ENCODE measurements at regions not wholly inside any gene's neighbourhood (a gene's known extent, or its start where the extent isn't known, plus 50 kb on each side); places are given as distances from the start of the nearest gene placed in this dataset.
"Not testable (repeated sequence)": the region's sequence is repeated elsewhere in the genome, so short reads cannot be mapped to it uniquely, and the experiment has no call there.

GRCh38 chr10:27355918-27356573 is 115.4 kb upstream of the ACBD5 start:
- H3K36me3 ChIP-seq (ENCODE audit: control insufficient read depth in 2 of 2, insufficient read depth in 2 of 2, low read length in 1 of 2) = no peaks in the 10 kb centered on the region
- no peaks in the 10 kb centered on the region for H3K4me1 ChIP-seq (ENCODE audit: control insufficient read depth in 2 of 2, insufficient read depth in 2 of 2, low read length in 1 of 2)
- WGBS, 2 donors = 92 to 93% methylated on average over 7 of the region's 7 CpGs
- H3K27me3 ChIP-seq (ENCODE audit: control insufficient read depth in 1 of 2, insufficient read depth in 2 of 2, low read length in 2 of 2) = no peaks in the 10 kb centered on the region
- no peak overlapping the region for H3K27ac ChIP-seq (ENCODE audit: low read depth in 2 of 2, low read length in 1 of 2)
- no peaks in the 10 kb centered on the region for H3K9me3 ChIP-seq (ENCODE audit: control insufficient read depth in 2 of 2, insufficient read depth in 1 of 2, low read depth in 1 of 2, low read length in 1 of 2)
- no peak overlapping the region for H3K4me3 ChIP-seq (ENCODE audit: low read depth in 1 of 2, low read length in 2 of 2)

GRCh38 chr10:27354643-27355270 is 114.2 kb upstream of the ACBD5 start:
- H3K4me3 ChIP-seq (ENCODE audit: low read depth in 1 of 2, low read length in 2 of 2); H3K27me3 ChIP-seq (ENCODE audit: control insufficient read depth in 1 of 2, insufficient read depth in 2 of 2, low read length in 2 of 2); H3K4me1 ChIP-seq (ENCODE audit: control insufficient read depth in 2 of 2, insufficient read depth in 2 of 2, low read length in 1 of 2); H3K27ac ChIP-seq (ENCODE audit: low read depth in 2 of 2, low read length in 1 of 2); H3K9me3 ChIP-seq (ENCODE audit: control insufficient read depth in 2 of 2, insufficient read depth in 1 of 2, low read depth in 1 of 2, low read length in 1 of 2); H3K36me3 ChIP-seq (ENCODE audit: control insufficient read depth in 2 of 2, insufficient read depth in 2 of 2, low read length in 1 of 2): not testable (repeated sequence)
- WGBS, 2 donors = 37 to 52% methylated on average over 11 of the region's 11 CpGs

- H3K27ac ChIP-seq (ENCODE audit: low read depth in 2 of 2, low read length in 1 of 2); H3K27me3 ChIP-seq (ENCODE audit: control insufficient read depth in 1 of 2, insufficient read depth in 2 of 2, low read length in 2 of 2); H3K36me3 ChIP-seq (ENCODE audit: control insufficient read depth in 2 of 2, insufficient read depth in 2 of 2, low read length in 1 of 2); H3K4me3 ChIP-seq (ENCODE audit: low read depth in 1 of 2, low read length in 2 of 2); H3K9me3 ChIP-seq (ENCODE audit: control insufficient read depth in 2 of 2, insufficient read depth in 1 of 2, low read depth in 1 of 2, low read length in 1 of 2); H3K4me1 ChIP-seq (ENCODE audit: control insufficient read depth in 2 of 2, insufficient read depth in 2 of 2, low read length in 1 of 2): not testable (repeated sequence)
- WGBS, 2 donors = 54 to 55% methylated on average over 5 of the region's 5 CpGs
Measured at GRCh38 chr10:27354100-27354499, 113.5 kb upstream of the ACBD5 start.

- H3K9me3 ChIP-seq (ENCODE audit: control insufficient read depth in 2 of 2, insufficient read depth in 1 of 2, low read depth in 1 of 2, low read length in 1 of 2) = no peaks in the 10 kb centered on the region
- no peak overlapping the region for H3K27ac ChIP-seq (ENCODE audit: low read depth in 2 of 2, low read length in 1 of 2)
- no peaks in the 10 kb centered on the region for H3K36me3 ChIP-seq (ENCODE audit: control insufficient read depth in 2 of 2, insufficient read depth in 2 of 2, low read length in 1 of 2)
- no peaks in the 10 kb centered on the region for H3K27me3 ChIP-seq (ENCODE audit: control insufficient read depth in 1 of 2, insufficient read depth in 2 of 2, low read length in 2 of 2)
- 88% methylated on average over 20 of the region's 20 CpGs for WGBS, 2 donors
- no peaks in the 10 kb centered on the region for H3K4me1 ChIP-seq (ENCODE audit: control insufficient read depth in 2 of 2, insufficient read depth in 2 of 2, low read length in 1 of 2)
- no peak overlapping the region for H3K4me3 ChIP-seq (ENCODE audit: low read depth in 1 of 2, low read length in 2 of 2)
Measured at GRCh38 chr10:27349987-27350386, 109.4 kb upstream of the ACBD5 start.

- H3K9me3 ChIP-seq (ENCODE audit: control insufficient read depth in 2 of 2, insufficient read depth in 1 of 2, low read depth in 1 of 2, low read length in 1 of 2); H3K4me1 ChIP-seq (ENCODE audit: control insufficient read depth in 2 of 2, insufficient read depth in 2 of 2, low read length in 1 of 2); H3K27ac ChIP-seq (ENCODE audit: low read depth in 2 of 2, low read length in 1 of 2); H3K4me3 ChIP-seq (ENCODE audit: low read depth in 1 of 2, low read length in 2 of 2); H3K27me3 ChIP-seq (ENCODE audit: control insufficient read depth in 1 of 2, insufficient read depth in 2 of 2, low read length in 2 of 2); H3K36me3 ChIP-seq (ENCODE audit: control insufficient read depth in 2 of 2, insufficient read depth in 2 of 2, low read length in 1 of 2): not testable (repeated sequence)
- 37 to 43% methylated on average over 4 of the region's 4 CpGs for WGBS, 2 donors
Measured at GRCh38 chr10:27347827-27348207, 107.2 kb upstream of the ACBD5 start.

- H3K4me3 ChIP-seq (ENCODE audit: low read depth in 1 of 2, low read length in 2 of 2) = no peak overlapping the region
- no peaks in the 10 kb centered on the region for H3K27me3 ChIP-seq (ENCODE audit: control insufficient read depth in 1 of 2, insufficient read depth in 2 of 2, low read length in 2 of 2)
- H3K27ac ChIP-seq (ENCODE audit: low read depth in 2 of 2, low read length in 1 of 2) = no peak overlapping the region
- H3K9me3 ChIP-seq (ENCODE audit: control insufficient read depth in 2 of 2, insufficient read depth in 1 of 2, low read depth in 1 of 2, low read length in 1 of 2) = no peaks in the 10 kb centered on the region
- no peaks in the 10 kb centered on the region for H3K4me1 ChIP-seq (ENCODE audit: control insufficient read depth in 2 of 2, insufficient read depth in 2 of 2, low read length in 1 of 2)
- H3K36me3 ChIP-seq (ENCODE audit: control insufficient read depth in 2 of 2, insufficient read depth in 2 of 2, low read length in 1 of 2) = no peaks in the 10 kb centered on the region
- 51 to 57% methylated on average over 4 of the region's 4 CpGs for WGBS, 2 donors
Measured at GRCh38 chr10:27345455-27345920, 104.9 kb upstream of the ACBD5 start.

- WGBS, 2 donors = 48 to 56% methylated on average over 8 of the region's 8 CpGs
- Histone ChIP-seq H3K36me3 (ENCODE audit: control insufficient read depth in 2 of 2, insufficient read depth in 2 of 2, low read length in 1 of 2) (no peaks in the 10 kb centered on the region), H3K4me3 (ENCODE audit: low read depth in 1 of 2, low read length in 2 of 2) (no peak overlapping the region), H3K9me3 (ENCODE audit: control insufficient read depth in 2 of 2, insufficient read depth in 1 of 2, low read depth in 1 of 2, low read length in 1 of 2) (no peaks in the 10 kb centered on the region), H3K27ac (ENCODE audit: low read depth in 2 of 2, low read length in 1 of 2) (no peak overlapping the region), H3K27me3 (ENCODE audit: control insufficient read depth in 1 of 2, insufficient read depth in 2 of 2, low read length in 2 of 2) (no peaks in the 10 kb centered on the region), H3K4me1 (ENCODE audit: control insufficient read depth in 2 of 2, insufficient read depth in 2 of 2, low read length in 1 of 2) (no peaks in the 10 kb centered on the region)
Measured at GRCh38 chr10:27344568-27345454, 104.2 kb upstream of the ACBD5 start.

- H3K27me3 ChIP-seq (ENCODE audit: control insufficient read depth in 1 of 2, insufficient read depth in 2 of 2, low read length in 2 of 2) = no peaks in the 10 kb centered on the region
- no peak overlapping the region for H3K4me3 ChIP-seq (ENCODE audit: low read depth in 1 of 2, low read length in 2 of 2)
- H3K4me1 ChIP-seq (ENCODE audit: control insufficient read depth in 2 of 2, insufficient read depth in 2 of 2, low read length in 1 of 2) = no peaks in the 10 kb centered on the region
- WGBS, 2 donors = 62 to 72% methylated on average over 3 of the region's 3 CpGs
- no peaks in the 10 kb centered on the region for H3K9me3 ChIP-seq (ENCODE audit: control insufficient read depth in 2 of 2, insufficient read depth in 1 of 2, low read depth in 1 of 2, low read length in 1 of 2)
- no peaks in the 10 kb centered on the region for H3K36me3 ChIP-seq (ENCODE audit: control insufficient read depth in 2 of 2, insufficient read depth in 2 of 2, low read length in 1 of 2)
- no peak overlapping the region for H3K27ac ChIP-seq (ENCODE audit: low read depth in 2 of 2, low read length in 1 of 2)
Measured at GRCh38 chr10:27341001-27341400, 100.4 kb upstream of the ACBD5 start.

GRCh38 chr10:27335246-27335645 is 94.6 kb upstream of the ACBD5 start:
- H3K36me3 ChIP-seq (ENCODE audit: control insufficient read depth in 2 of 2, insufficient read depth in 2 of 2, low read length in 1 of 2); H3K27ac ChIP-seq (ENCODE audit: low read depth in 2 of 2, low read length in 1 of 2); H3K9me3 ChIP-seq (ENCODE audit: control insufficient read depth in 2 of 2, insufficient read depth in 1 of 2, low read depth in 1 of 2, low read length in 1 of 2); H3K4me3 ChIP-seq (ENCODE audit: low read depth in 1 of 2, low read length in 2 of 2); H3K27me3 ChIP-seq (ENCODE audit: control insufficient read depth in 1 of 2, insufficient read depth in 2 of 2, low read length in 2 of 2); H3K4me1 ChIP-seq (ENCODE audit: control insufficient read depth in 2 of 2, insufficient read depth in 2 of 2, low read length in 1 of 2): not testable (repeated sequence)
- 77 to 86% methylated on average over 3 of the region's 3 CpGs for WGBS, 2 donors

Measured in esophagus (tissue), 2 donors.